SK-N-SH treated with all-trans-retinoic acid at 6 μM for 48 hours (cell line): ENCODE measurements at regions not wholly inside any gene's neighbourhood (a gene's known extent, or its start where the extent isn't known, plus 50 kb on each side); places are given as distances from the start of the nearest gene placed in this dataset.

Experiments used
- ARNTL ChIP-seq: fragments of 450-650 bp; formaldehyde crosslinking; IDR thresholded peaks from 2 replicates; pipeline ENCODE4 v1.5.0; 2020; ENCODE audit warnings: low read depth, mild to moderate bottlenecking, moderate library complexity, borderline replicate concordance
- ZFP3 ChIP-seq: fragments of 250-450 bp; sonication (Bioruptor Pico); IDR thresholded peaks from 2 replicates; pipeline ENCODE4 v1.5.0; 2020; ENCODE audit warnings: mild to moderate bottlenecking, moderate library complexity
- ZNF8 ChIP-seq: fragments of 450-650 bp; formaldehyde crosslinking; IDR thresholded peaks from 2 replicates; pipeline ENCODE4 v1.5.0; 2020; ENCODE audit warnings: mild to moderate bottlenecking, moderate library complexity
- TF ChIP-seq, protein P1 (sequence below): fragments of 250-450 bp; sonication (Bioruptor Pico); IDR thresholded peaks from 2 replicates; pipeline ENCODE4 v1.5.0; 2020; ENCODE audit warnings: mild to moderate bottlenecking, moderate library complexity

DNA sequence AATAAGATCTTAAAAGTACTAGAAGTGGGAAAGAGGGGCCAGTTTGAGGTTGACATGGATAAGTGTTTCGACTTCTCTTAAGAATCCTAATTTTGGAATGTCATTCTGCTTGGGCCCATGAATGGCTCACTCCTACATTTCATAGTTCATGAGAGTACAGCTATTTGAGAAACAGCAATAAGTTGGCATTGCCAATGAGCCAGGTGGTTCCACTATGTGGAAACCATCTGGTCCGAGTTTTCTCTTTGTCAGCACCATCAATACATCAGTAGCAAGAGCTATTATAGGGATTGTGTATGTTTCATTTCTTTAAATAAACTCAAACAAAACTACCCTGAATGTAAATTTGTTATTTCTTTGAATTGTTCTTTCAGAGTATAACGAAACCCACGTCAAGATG lies 78.1 kb upstream of the NEBL start:
- TF ChIP-seq, protein P1, sequence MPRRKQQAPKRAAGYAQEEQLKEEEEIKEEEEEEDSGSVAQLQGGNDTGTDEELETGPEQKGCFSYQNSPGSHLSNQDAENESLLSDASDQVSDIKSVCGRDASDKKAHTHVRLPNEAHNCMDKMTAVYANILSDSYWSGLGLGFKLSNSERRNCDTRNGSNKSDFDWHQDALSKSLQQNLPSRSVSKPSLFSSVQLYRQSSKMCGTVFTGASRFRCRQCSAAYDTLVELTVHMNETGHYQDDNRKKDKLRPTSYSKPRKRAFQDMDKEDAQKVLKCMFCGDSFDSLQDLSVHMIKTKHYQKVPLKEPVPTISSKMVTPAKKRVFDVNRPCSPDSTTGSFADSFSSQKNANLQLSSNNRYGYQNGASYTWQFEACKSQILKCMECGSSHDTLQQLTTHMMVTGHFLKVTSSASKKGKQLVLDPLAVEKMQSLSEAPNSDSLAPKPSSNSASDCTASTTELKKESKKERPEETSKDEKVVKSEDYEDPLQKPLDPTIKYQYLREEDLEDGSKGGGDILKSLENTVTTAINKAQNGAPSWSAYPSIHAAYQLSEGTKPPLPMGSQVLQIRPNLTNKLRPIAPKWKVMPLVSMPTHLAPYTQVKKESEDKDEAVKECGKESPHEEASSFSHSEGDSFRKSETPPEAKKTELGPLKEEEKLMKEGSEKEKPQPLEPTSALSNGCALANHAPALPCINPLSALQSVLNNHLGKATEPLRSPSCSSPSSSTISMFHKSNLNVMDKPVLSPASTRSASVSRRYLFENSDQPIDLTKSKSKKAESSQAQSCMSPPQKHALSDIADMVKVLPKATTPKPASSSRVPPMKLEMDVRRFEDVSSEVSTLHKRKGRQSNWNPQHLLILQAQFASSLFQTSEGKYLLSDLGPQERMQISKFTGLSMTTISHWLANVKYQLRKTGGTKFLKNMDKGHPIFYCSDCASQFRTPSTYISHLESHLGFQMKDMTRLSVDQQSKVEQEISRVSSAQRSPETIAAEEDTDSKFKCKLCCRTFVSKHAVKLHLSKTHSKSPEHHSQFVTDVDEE, result no peak
- TF ChIP-seq ZFP3 (CRISPR knock-in tag) (no peak), ARNTL (CRISPR knock-in tag) (no peak), ZNF8 (CRISPR knock-in tag) (no peak)
